Spleen (tissue), 7 donors: ENCODE measurements at regions not wholly inside any gene's neighbourhood (a gene's known extent, or its start where the extent isn't known, plus 50 kb on each side); places are given as distances from the start of the nearest gene placed in this dataset.

Experiments used
- POLR2A ChIP-seq, 3 donors: fragments of 450-650 bp; IDR thresholded peaks; one replicate each; pipeline ENCODE4 v1.5.1; 2017; ENCODE audit warnings: antibody characterized with exemption in 3 of 3, mild to moderate bottlenecking in 1 of 3
- POLR2AphosphoS5 ChIP-seq, 3 donors: sonication (generic); formaldehyde crosslinking; IDR thresholded peaks; one replicate each; pipeline ENCODE4 v1.5.1; 2017; ENCODE audit warnings: antibody characterized with exemption in 3 of 3
- TF ChIP-seq, protein P1 (sequence below), 11 experiments: fragments of 200-600 bp in 7 of 11; fragments of 450-650 bp in 4 of 11; sonication (generic) in 4 of 11; IDR thresholded peaks in 8 of 11; conservative IDR thresholded peaks in 3 of 11; 1 replicate in 7 of 11; 2 replicates in 4 of 11; pipeline versions ENCODE4 v1.4.0 to v1.8.0; 2016 to 2021; ENCODE audit warnings: antibody characterized with exemption in 11 of 11, inconsistent platforms in 4 of 11, mild to moderate bottlenecking in 1 of 11
- donor health status: DM: no; HTN: no; CAD: no; lungs with moderate emphysema.
- donor health status: DM: no; HTN: no; CAD: no.
- donor health status: DM: no; HTN: no; CAD: no.

DNA sequence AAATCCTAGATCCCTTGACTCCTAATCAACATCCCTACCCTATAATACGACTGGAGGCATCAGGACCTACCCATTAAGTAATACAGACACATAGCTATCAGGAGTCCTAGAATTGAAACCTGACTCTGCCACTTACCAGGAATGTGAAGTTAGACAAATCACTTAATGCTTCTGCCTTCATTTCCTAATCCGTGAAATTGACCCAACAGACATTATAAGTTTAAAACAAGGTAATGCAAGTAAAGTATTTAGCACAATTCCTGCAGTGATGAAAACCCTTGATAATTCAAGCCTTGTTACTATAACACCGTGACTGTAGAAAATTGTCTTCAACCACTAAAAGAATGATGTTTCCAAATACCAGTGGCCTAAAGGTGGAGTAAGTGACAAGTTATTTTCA, 150.2 kb downstream of the KCNJ2 start:
- TF ChIP-seq, protein P1, sequence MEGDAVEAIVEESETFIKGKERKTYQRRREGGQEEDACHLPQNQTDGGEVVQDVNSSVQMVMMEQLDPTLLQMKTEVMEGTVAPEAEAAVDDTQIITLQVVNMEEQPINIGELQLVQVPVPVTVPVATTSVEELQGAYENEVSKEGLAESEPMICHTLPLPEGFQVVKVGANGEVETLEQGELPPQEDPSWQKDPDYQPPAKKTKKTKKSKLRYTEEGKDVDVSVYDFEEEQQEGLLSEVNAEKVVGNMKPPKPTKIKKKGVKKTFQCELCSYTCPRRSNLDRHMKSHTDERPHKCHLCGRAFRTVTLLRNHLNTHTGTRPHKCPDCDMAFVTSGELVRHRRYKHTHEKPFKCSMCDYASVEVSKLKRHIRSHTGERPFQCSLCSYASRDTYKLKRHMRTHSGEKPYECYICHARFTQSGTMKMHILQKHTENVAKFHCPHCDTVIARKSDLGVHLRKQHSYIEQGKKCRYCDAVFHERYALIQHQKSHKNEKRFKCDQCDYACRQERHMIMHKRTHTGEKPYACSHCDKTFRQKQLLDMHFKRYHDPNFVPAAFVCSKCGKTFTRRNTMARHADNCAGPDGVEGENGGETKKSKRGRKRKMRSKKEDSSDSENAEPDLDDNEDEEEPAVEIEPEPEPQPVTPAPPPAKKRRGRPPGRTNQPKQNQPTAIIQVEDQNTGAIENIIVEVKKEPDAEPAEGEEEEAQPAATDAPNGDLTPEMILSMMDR (IDR thresholded peaks at IDR 0.05 in 8 of 11, conservative IDR thresholded peaks at IDR 0.05 in 3 of 11): no peak
- no peak for TF ChIP-seq POLR2A (IDR thresholded peaks at IDR 0.05)
- no peak for TF ChIP-seq POLR2AphosphoS5 (IDR thresholded peaks at IDR 0.05)
